OCI-LY7 (cell line): ENCODE measurements at regions not wholly inside any gene's neighbourhood (a gene's known extent, or its start where the extent isn't known, plus 50 kb on each side); places are given as distances from the start of the nearest gene placed in this dataset.

Experiments
- BruUV-seq: library from RNA; stranded (reverse); fragments of 400-500 nt; replicated peaks from 2 replicates; lab custom pipeline; 2021; lab: Mats Ljungman, UMichigan
- CTCF ChIA-PET: fragments of 300-600 bp; sonication (Branson Sonifier 250); formaldehyde crosslinking; loops from one replicate; lab custom pipeline; 2022; ENCODE audit warnings: antibody characterized with exemption; ENCODE audit not compliant: unreplicated experiment; lab: Charles Lee
- POLR2A ChIA-PET: fragments of 300-600 bp; sonication (Branson Sonifier 250); formaldehyde crosslinking; loops from one replicate; lab custom pipeline; 2022; ENCODE audit warnings: antibody characterized with exemption; lab: Charles Lee
- DNase-seq: peaks from one replicate; pipeline ENCODE4 v3.0.0-alpha.2; 2015; ENCODE audit warnings: low spot score
- H2AFZ ChIP-seq: fragments of 200-600 bp; sonication (generic), shearing (Covaris generic); 2 replicates; pipeline ENCODE4 v1.6.1; 2014; ENCODE audit warnings: mild to moderate bottlenecking, antibody characterized with exemption, low read length, moderate library complexity
- H3K27ac ChIP-seq: fragments of 200-600 bp; sonication (generic); 2 replicates; pipeline ENCODE4 v1.5.1; 2014; ENCODE audit warnings: mixed run types, low read depth, mild to moderate bottlenecking, moderate library complexity, low read length, inconsistent platforms; ENCODE audit not compliant: poor library complexity, severe bottlenecking
- H3K36me3 ChIP-seq: fragments of 200-600 bp; sonication (generic); 2 replicates; pipeline ENCODE4 v1.6.1; 2014; ENCODE audit warnings: mild to moderate bottlenecking, antibody characterized with exemption, low read length, moderate library complexity, mixed read lengths; ENCODE audit not compliant: insufficient read depth
- H3K4me1 ChIP-seq: fragments of 200-600 bp; sonication (generic); 2 replicates; pipeline ENCODE4 v1.5.1; 2014; ENCODE audit warnings: mild to moderate bottlenecking, low read length; ENCODE audit not compliant: insufficient read depth, poor library complexity, severe bottlenecking
- H3K4me2 ChIP-seq: fragments of 200-600 bp; sonication (generic); 2 replicates; pipeline ENCODE4 v1.6.1; 2014; ENCODE audit warnings: mild to moderate bottlenecking, low read length
- H3K4me3 ChIP-seq: fragments of 200-600 bp; sonication (generic); 2 replicates; pipeline ENCODE4 v1.5.1; 2014; ENCODE audit warnings: mild to moderate bottlenecking, low read depth, low read length; ENCODE audit not compliant: poor library complexity, severe bottlenecking
- H3K79me2 ChIP-seq: fragments of 200-600 bp; sonication (generic); 2 replicates; pipeline ENCODE4 v1.6.1; 2016; ENCODE audit warnings: low read depth, mild to moderate bottlenecking, low read length, moderate library complexity, mixed read lengths; ENCODE audit not compliant: insufficient read depth
- H3K9me2 ChIP-seq: fragments of 200-600 bp; sonication (generic); 2 replicates; pipeline ENCODE4 v1.6.1; 2016; ENCODE audit warnings: mild to moderate bottlenecking, low read length, mixed read lengths; ENCODE audit not compliant: insufficient read depth
- H3K9me3 ChIP-seq: fragments of 200-600 bp; sonication (generic); 2 replicates; pipeline ENCODE4 v1.6.1; 2014; ENCODE audit warnings: mild to moderate bottlenecking, mixed run types, low read length, mixed read lengths
- H4K20me1 ChIP-seq: fragments of 200-600 bp; sonication (generic); 2 replicates; pipeline ENCODE4 v1.6.1; 2014; ENCODE audit warnings: mild to moderate bottlenecking, antibody characterized with exemption, low read length, moderate library complexity, mixed read lengths; ENCODE audit not compliant: insufficient read depth
- EZH2phosphoT487 ChIP-seq: fragments of 200-600 bp; sonication (generic); IDR thresholded peaks from 2 replicates; pipeline ENCODE4 v1.6.1; 2018; ENCODE audit warnings: low read depth, borderline replicate concordance, mild to moderate bottlenecking, mixed run types, antibody characterized with exemption, low read length, moderate library complexity, mixed read lengths
- intact Hi-C: fragments of 100-400 bp; cut with micrococcal nuclease; formaldehyde crosslinking; loops from one replicate; pipeline ENCODE4 v1.10.0; 2022; ENCODE audit not compliant: unreplicated experiment
- TF ChIP-seq, protein P1 (sequence below): fragments of 200-600 bp; sonication (generic); conservative IDR thresholded peaks from 2 replicates; pipeline ENCODE4 v1.5.1; 2014; ENCODE audit warnings: mild to moderate bottlenecking, antibody characterized with exemption, low read length, moderate library complexity, mixed read lengths

DNA sequence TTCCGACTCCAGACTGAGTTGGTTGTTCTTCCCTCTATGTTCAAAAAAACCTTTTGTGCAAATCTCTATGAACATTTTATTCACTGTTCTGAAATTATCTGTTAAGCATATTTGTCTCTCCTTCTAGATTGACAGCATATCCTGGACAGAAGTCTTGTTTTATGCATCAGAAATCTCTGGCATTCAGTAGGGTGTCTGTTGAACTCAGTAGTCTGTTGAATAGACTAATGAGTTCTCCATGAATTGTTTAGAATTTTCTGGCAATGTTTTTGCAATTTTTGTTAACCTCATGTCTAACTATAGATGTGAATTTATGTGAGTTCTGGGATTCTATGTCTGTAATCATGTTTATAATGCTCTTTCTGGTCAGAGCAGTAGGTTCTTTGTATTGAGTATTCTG, 222.5 kb upstream of the KCNMB2 start:
- Histone ChIP-seq H3K4me2 (no peak overlapping the region), H4K20me1 (no peaks in the 10 kb centered on the region), H2AFZ (no peak overlapping the region), H3K4me3 (no peak overlapping the region), H3K27ac (no peak overlapping the region), H3K36me3 (no peaks in the 10 kb centered on the region), H3K9me3 (no peaks in the 10 kb centered on the region), H3K79me2 (no peaks in the 10 kb centered on the region), H3K4me1 (no peaks in the 10 kb centered on the region), H3K9me2 (no peaks in the 10 kb centered on the region)
- no TSS peak for BruUV-seq
- CTCF ChIA-PET: no interaction called here
- TF ChIP-seq, protein P1, sequence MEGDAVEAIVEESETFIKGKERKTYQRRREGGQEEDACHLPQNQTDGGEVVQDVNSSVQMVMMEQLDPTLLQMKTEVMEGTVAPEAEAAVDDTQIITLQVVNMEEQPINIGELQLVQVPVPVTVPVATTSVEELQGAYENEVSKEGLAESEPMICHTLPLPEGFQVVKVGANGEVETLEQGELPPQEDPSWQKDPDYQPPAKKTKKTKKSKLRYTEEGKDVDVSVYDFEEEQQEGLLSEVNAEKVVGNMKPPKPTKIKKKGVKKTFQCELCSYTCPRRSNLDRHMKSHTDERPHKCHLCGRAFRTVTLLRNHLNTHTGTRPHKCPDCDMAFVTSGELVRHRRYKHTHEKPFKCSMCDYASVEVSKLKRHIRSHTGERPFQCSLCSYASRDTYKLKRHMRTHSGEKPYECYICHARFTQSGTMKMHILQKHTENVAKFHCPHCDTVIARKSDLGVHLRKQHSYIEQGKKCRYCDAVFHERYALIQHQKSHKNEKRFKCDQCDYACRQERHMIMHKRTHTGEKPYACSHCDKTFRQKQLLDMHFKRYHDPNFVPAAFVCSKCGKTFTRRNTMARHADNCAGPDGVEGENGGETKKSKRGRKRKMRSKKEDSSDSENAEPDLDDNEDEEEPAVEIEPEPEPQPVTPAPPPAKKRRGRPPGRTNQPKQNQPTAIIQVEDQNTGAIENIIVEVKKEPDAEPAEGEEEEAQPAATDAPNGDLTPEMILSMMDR: no peak
- TF ChIP-seq EZH2phosphoT487: no peak
- intact Hi-C loops: no loop called here
- no peak for DNase-seq
- POLR2A ChIA-PET: no interaction called here

DNA sequence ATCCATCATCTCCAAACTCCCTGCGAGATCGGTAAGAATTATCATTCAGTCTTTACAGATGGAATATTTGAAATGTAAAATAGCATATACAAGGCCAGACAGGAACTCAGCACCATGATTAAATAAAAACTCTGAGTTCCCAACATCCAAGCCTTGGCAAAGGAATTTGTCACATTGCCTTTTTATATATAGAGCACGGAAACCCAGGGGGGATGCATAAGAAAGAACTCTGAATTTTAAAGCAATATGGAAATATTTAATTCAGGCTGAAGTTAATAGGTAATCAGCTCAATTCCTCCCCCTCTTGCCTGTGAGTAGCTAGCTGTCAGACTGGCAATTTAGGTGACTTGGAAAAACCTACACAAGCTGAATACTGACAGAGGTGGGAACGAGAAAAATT, 217.9 kb upstream of the KCNMB2 start:
- no peaks in the 10 kb centered on the region for H3K4me1 ChIP-seq
- no peaks in the 10 kb centered on the region for H4K20me1 ChIP-seq
- H3K9me3 ChIP-seq: no peaks in the 10 kb centered on the region
- intact Hi-C loops: no loop called here
- H2AFZ ChIP-seq: no peak overlapping the region
- ChIA-PET POLR2A (interaction anchor here (0.9 kb wide), 1 partner anchor 469 kb away, joined by 3 read pairs; no protein-coding TSS in a partner anchor), CTCF (no interaction called here)
- DNase-seq: no peak
- TF ChIP-seq EZH2phosphoT487: no peak
- no peak overlapping the region for H3K27ac ChIP-seq
- no peak overlapping the region for H3K4me2 ChIP-seq
- BruUV-seq: no TSS peak
- no peaks in the 10 kb centered on the region for H3K79me2 ChIP-seq
- no peak overlapping the region for H3K4me3 ChIP-seq
- no peaks in the 10 kb centered on the region for H3K36me3 ChIP-seq
- H3K9me2 ChIP-seq: no peaks in the 10 kb centered on the region

DNA sequence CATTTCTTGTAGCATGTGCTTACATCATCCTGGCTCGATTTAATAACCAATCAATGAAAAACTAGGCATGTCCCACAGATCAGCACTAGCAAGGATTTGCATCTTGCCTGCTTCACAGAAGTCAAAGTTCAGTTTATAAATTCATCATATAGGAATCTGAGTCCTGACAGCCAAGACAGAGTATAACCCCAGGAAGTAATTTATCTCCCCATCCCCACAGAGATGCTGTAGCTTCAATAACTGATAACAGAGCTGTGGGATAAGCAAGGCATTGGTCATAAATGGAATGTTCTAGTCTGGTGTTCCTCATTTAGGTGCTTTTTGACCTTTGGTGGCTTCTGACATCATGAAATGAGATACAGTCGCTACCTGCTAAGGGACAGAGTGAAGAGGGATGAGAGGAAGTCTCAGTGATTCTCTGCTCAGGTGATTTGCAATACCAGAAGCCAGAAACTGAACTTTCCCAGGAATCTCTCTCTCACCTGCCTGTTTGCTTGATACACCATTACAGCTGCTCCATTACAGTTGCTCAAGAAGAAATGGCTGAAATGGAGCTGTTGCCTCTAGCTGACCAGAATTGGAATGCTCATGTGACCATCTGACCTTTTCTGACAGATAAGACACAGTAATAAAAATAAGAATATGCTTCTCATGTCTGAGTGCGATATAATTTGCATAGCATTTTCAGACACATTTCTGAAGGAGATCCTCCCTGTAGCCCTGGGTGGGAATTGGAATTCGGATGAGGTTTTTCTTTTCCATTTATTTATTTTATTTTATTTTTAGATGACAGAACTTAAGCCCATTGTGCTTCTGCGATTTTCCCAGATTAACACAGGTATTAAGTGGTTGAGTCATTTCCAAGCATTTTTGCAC, 217.1 kb upstream of the KCNMB2 start:
- no peak overlapping the region for H3K27ac ChIP-seq
- H4K20me1 ChIP-seq: no peaks in the 10 kb centered on the region
- intact Hi-C loops: no loop called here
- TF ChIP-seq, protein P1: no peak
- no peak for TF ChIP-seq EZH2phosphoT487
- H3K4me3 ChIP-seq: no peak overlapping the region
- no TSS peak for BruUV-seq
- H2AFZ ChIP-seq: no peak overlapping the region
- no peak for DNase-seq
- H3K79me2 ChIP-seq: no peaks in the 10 kb centered on the region
- no peak overlapping the region for H3K4me2 ChIP-seq
- H3K36me3 ChIP-seq: no peaks in the 10 kb centered on the region
- CTCF ChIA-PET: no interaction called here
- POLR2A ChIA-PET: interaction anchor here (0.6 kb wide), 1 partner anchor 1440 kb away, joined by 3 read pairs; no protein-coding TSS in a partner anchor
- H3K9me3 ChIP-seq: no peaks in the 10 kb centered on the region
- no peaks in the 10 kb centered on the region for H3K4me1 ChIP-seq
- no peaks in the 10 kb centered on the region for H3K9me2 ChIP-seq
